Adrenal gland (tissue), 9 donors: ENCODE measurements at regions not wholly inside any gene's neighbourhood (a gene's known extent, or its start where the extent isn't known, plus 50 kb on each side); places are given as distances from the start of the nearest gene placed in this dataset.

Experiments used
- DNase-seq, 7 donors: peaks; one replicate each; pipeline ENCODE4 v3.0.0-alpha.2; 2019 to 2020
- H3K27ac ChIP-seq, 5 donors: fragments of 200-600 bp; sonication (generic) in 4 of 5; 1 replicate in 3 of 5; 2 replicates in 2 of 5; pipeline versions ENCODE4 v1.5.1 to v1.8.0; 2016 to 2020; ENCODE audit warnings: mild to moderate bottlenecking in 1 of 5
- H3K27me3 ChIP-seq: fragments of 200-600 bp; 2 replicates; pipeline ENCODE4 v1.8.0; 2021
- H3K36me3 ChIP-seq, 2 donors: fragments of 200-600 bp; replicated peaks in 1 of 2; 1 replicate in 1 of 2; 2 replicates in 1 of 2; pipeline versions ENCODE4 v1.5.1 to v1.8.0; 2018 to 2022
- H3K4me1 ChIP-seq, 2 donors: fragments of 200-600 bp; replicated peaks in 1 of 2; 1 replicate in 1 of 2; 2 replicates in 1 of 2; pipeline versions ENCODE4 v1.5.1 to v1.8.0; 2018 to 2021
- H3K4me3 ChIP-seq, 4 donors: fragments of 200-600 bp; sonication (generic) in 3 of 4; one replicate each; pipeline ENCODE4 v1.5.1; 2016 to 2018
- H3K9me3 ChIP-seq, 3 donors: fragments of 200-600 bp; sonication (generic) in 1 of 3; replicated peaks in 1 of 3; 1 replicate in 2 of 3; 2 replicates in 1 of 3; pipeline versions ENCODE4 v1.5.1 to v1.8.0; 2016 to 2021
- POLR2A ChIP-seq, 2 donors: fragments of 450-650 bp; IDR thresholded peaks; one replicate each; pipeline ENCODE4 v1.6.1; 2017; ENCODE audit warnings: antibody characterized with exemption in 2 of 2, mild to moderate bottlenecking in 2 of 2, moderate library complexity in 1 of 2
- WGBS, 4 donors: extraction: QIAGEN DNeasy Blood & Tissue Kit in 2 of 4; methylation state at CpG; one replicate each; pipeline versions ENCODE4 v1.1.5 to v1.1.7; 2013 to 2017; 5-methylcytosine and 5-hydroxymethylcytosine counted together
- intact Hi-C, 2 donors: fragments of 100-400 bp; cut with DNase I; formaldehyde crosslinking; loops; one replicate each; pipeline versions ENCODE4 v1.14.1 to v1.15.0; 2022 to 2023
- TF ChIP-seq, protein P1 (sequence below), 6 experiments: fragments of 450-650 bp in 4 of 6; fragments of 200-600 bp in 2 of 6; sonication (generic) in 1 of 6; IDR thresholded peaks; 1 replicate in 5 of 6; 2 replicates in 1 of 6; pipeline versions ENCODE4 v1.5.1 to v1.8.0; 2016 to 2021; ENCODE audit warnings: antibody characterized with exemption in 6 of 6, mild to moderate bottlenecking in 2 of 6, moderate library complexity in 1 of 6
- donor health status: healthy with polysubstance abuse.
- donor health status: Bipolar disorder and iron deficiency.
- donor health status: DM: yes; HTN: yes; CAD: no.
- donor health status: DM: no; HTN: no; CAD: no.
- donor health status: DM: no; HTN: no; CAD: no.

- H3K36me3 ChIP-seq = no peaks in the 10 kb centered on the region
- H3K4me1 ChIP-seq = no peaks in the 10 kb centered on the region
- H3K4me3 ChIP-seq = no peak overlapping the region
- DNase-seq = no peak
- TF ChIP-seq, protein P1, sequence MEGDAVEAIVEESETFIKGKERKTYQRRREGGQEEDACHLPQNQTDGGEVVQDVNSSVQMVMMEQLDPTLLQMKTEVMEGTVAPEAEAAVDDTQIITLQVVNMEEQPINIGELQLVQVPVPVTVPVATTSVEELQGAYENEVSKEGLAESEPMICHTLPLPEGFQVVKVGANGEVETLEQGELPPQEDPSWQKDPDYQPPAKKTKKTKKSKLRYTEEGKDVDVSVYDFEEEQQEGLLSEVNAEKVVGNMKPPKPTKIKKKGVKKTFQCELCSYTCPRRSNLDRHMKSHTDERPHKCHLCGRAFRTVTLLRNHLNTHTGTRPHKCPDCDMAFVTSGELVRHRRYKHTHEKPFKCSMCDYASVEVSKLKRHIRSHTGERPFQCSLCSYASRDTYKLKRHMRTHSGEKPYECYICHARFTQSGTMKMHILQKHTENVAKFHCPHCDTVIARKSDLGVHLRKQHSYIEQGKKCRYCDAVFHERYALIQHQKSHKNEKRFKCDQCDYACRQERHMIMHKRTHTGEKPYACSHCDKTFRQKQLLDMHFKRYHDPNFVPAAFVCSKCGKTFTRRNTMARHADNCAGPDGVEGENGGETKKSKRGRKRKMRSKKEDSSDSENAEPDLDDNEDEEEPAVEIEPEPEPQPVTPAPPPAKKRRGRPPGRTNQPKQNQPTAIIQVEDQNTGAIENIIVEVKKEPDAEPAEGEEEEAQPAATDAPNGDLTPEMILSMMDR (IDR thresholded peaks at IDR 0.05) = no peak
- no peak for TF ChIP-seq POLR2A (IDR thresholded peaks at IDR 0.05)
- no peaks in the 10 kb centered on the region for H3K27me3 ChIP-seq
- H3K27ac ChIP-seq = no peak overlapping the region
- peaks cover 0 to under 1% (median 0%) of the 10 kb centered on the region in 3 donors for H3K9me3 ChIP-seq
- intact Hi-C loops = no loop called here
These were observed 83.0 kb upstream of the RIOK2 start for GRCh38 chr5:97266076-97266475.

- Histone ChIP-seq H3K27me3 (no peaks in the 10 kb centered on the region), H3K27ac (no peak overlapping the region), H3K4me3 (no peak overlapping the region), H3K36me3 (no peaks in the 10 kb centered on the region), H3K4me1 (no peaks in the 10 kb centered on the region), H3K9me3 (no peaks in the 10 kb centered on the region)
- intact Hi-C loops = no loop called here
- no peak for TF ChIP-seq POLR2A (IDR thresholded peaks at IDR 0.05)
- TF ChIP-seq, protein P1 (IDR thresholded peaks at IDR 0.05) = no peak
- DNase-seq = no peak
- 67 to 77% (median 71%) methylated on average over 5 of the region's 5 CpGs for WGBS, 4 donors
These were observed 83.5 kb upstream of the RIOK2 start for GRCh38 chr5:97266576-97266975.

DNA sequence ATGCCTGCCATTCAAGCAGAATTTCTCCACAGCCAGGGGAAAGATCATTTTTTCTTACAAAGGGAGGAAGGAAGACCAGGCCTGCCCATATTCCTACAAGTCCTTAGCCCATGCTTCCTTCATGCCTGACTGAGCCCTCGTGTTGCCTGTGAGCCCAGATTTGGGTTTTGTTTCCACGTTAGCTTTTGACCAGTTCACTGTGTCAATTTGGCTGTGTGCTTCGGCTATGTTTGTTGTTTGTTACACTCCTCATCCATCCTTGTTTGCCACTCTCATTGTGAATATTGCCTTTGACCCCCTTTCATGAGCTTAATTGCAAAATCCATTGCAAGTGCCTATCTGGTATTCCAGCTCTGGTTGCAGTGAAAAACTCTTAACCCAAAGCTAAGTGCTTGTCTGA lies 84.7 kb upstream of the RIOK2 start:
- Histone ChIP-seq H3K36me3 (no peaks in the 10 kb centered on the region), H3K4me1 (no peaks in the 10 kb centered on the region), H3K4me3 (no peak overlapping the region), H3K27ac (no peak overlapping the region), H3K9me3 (no peaks in the 10 kb centered on the region), H3K27me3 (no peaks in the 10 kb centered on the region)
- 62 to 75% (median 69%) methylated on average over 3 of the region's 3 CpGs for WGBS, 4 donors
- DNase-seq = no peak
- intact Hi-C loops = no loop called here
- TF ChIP-seq, protein P1 (IDR thresholded peaks at IDR 0.05) = no peak
- no peak for TF ChIP-seq POLR2A (IDR thresholded peaks at IDR 0.05)

- intact Hi-C loops = no loop called here
- Histone ChIP-seq H3K27ac (no peak overlapping the region), H3K36me3 (no peaks in the 10 kb centered on the region), H3K4me3 (no peak overlapping the region), H3K9me3 (no peaks in the 10 kb centered on the region), H3K4me1 (no peaks in the 10 kb centered on the region), H3K27me3 (no peaks in the 10 kb centered on the region)
- 27 to 64% (median 62%) methylated on average over 3 of the region's 3 CpGs for WGBS, 4 donors
- DNase-seq = no peak
- TF ChIP-seq, protein P1 (IDR thresholded peaks at IDR 0.05) = no peak
- no peak for TF ChIP-seq POLR2A (IDR thresholded peaks at IDR 0.05)
These were observed 93.5 kb upstream of the RIOK2 start for GRCh38 chr5:97276474-97277120.
